GM10248 (cell line): ENCODE measurements at regions not wholly inside any gene's neighbourhood (a gene's known extent, or its start where the extent isn't known, plus 50 kb on each side); places are given as distances from the start of the nearest gene placed in this dataset.

Experiments used
- CTCF ChIA-PET: fragments of 300-600 bp; sonication (Branson Sonifier 250); formaldehyde crosslinking; extraction: SDS; loops from one replicate; lab custom pipeline; 2021; ENCODE audit warnings: antibody characterized with exemption; lab: Yijun Ruan, JAX
- POLR2A ChIA-PET: fragments of 350-650 bp; sonication (Branson Sonifier 250); formaldehyde crosslinking; extraction: SDS; loops from one replicate; lab custom pipeline; 2020; ENCODE audit warnings: antibody characterized with exemption; lab: Yijun Ruan, JAX
- DNase-seq: peaks from one replicate; pipeline ENCODE4 v3.0.0; 2012; ENCODE audit errors: extremely low spot score
- TF ChIP-seq, protein P1 (sequence below): IDR thresholded peaks from 2 replicates; pipeline ENCODE4 v1.5.1; 2012; ENCODE audit warnings: mild to moderate bottlenecking, low read depth; ENCODE audit errors: extremely low read depth, missing control alignments, control extremely low read depth

DNA sequence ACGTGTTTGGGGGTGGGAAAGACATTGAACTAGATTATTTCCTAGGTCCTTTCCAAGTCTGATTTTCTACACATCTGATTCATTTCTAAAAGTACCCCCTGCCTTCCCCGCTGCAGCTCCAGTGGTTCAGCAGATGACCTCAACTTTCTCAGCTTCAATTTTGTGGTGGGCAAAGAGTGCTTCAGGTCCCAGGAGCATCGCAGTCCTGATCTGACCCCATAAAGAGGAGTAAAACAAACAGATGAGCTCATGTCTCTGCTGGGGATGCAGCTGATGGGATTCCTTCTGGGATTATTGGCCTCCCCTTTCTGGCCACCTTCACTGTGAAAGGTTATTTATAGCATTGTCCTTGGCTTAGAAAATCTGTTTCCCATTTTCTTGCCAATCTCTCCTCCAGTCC lies 337.0 kb upstream of the PLXNA2 start:
- no peak for DNase-seq
- TF ChIP-seq, protein P1, sequence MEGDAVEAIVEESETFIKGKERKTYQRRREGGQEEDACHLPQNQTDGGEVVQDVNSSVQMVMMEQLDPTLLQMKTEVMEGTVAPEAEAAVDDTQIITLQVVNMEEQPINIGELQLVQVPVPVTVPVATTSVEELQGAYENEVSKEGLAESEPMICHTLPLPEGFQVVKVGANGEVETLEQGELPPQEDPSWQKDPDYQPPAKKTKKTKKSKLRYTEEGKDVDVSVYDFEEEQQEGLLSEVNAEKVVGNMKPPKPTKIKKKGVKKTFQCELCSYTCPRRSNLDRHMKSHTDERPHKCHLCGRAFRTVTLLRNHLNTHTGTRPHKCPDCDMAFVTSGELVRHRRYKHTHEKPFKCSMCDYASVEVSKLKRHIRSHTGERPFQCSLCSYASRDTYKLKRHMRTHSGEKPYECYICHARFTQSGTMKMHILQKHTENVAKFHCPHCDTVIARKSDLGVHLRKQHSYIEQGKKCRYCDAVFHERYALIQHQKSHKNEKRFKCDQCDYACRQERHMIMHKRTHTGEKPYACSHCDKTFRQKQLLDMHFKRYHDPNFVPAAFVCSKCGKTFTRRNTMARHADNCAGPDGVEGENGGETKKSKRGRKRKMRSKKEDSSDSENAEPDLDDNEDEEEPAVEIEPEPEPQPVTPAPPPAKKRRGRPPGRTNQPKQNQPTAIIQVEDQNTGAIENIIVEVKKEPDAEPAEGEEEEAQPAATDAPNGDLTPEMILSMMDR: no peak
- CTCF ChIA-PET: interaction anchor here (1.0 kb wide), 1 partner anchor 39 kb away, joined by 3 read pairs; no protein-coding TSS in a partner anchor
- POLR2A ChIA-PET: no interaction called here

DNA sequence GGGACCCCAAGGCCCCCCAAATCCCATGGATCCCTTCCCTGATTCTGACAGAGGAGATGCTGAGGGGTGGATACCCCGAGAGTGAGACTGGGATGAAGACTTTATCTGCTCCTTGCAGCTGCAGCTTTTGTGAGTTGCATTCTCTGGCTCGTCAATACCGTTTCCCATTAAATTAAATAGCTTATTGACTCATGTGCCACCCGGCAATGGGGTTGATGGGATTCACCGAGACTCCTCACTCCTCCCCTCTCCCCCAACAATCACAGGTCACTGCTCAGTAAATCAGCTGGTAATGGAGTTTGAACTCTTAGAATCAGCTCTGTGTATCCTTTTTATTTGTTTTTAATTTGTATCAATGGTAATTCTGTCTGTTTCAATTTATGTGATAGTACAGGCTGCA lies 337.5 kb upstream of the PLXNA2 start:
- TF ChIP-seq, protein P1: no peak
- POLR2A ChIA-PET: no interaction called here
- no peak for DNase-seq
- CTCF ChIA-PET: no interaction called here

DNA sequence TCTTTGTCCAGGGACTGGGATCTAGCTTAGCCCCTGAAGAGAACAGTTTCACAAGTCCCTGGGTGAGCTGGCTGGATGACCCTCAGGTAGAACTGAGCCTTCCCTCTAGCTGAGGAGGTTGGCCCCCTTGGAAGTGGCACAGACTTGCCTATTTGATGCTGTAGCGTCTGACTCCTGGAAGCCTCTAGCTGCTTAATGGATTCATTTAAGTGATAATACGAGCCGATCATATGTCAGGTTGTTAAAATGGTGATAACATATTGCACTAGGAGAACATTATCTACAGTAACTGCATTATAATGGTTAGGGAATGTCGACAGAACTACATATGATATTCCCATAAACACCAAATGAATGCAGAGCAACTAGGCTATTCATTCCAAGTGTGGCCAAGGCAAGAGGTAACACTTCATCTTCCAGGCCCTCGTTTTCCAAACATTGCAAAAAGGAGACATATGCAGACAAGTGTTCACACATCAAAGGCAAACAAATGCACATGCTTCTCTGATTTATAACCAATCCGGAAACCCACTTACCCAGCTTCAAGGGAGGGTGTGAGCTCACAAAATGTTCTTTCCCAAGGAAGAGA lies 340.1 kb upstream of the PLXNA2 start:
- TF ChIP-seq, protein P1: no peak
- no peak for DNase-seq
- POLR2A ChIA-PET: no interaction called here
- CTCF ChIA-PET: interaction anchor here (1.1 kb wide), 1 partner anchor 10 kb away, joined by 8 read pairs; no protein-coding TSS in a partner anchor

DNA sequence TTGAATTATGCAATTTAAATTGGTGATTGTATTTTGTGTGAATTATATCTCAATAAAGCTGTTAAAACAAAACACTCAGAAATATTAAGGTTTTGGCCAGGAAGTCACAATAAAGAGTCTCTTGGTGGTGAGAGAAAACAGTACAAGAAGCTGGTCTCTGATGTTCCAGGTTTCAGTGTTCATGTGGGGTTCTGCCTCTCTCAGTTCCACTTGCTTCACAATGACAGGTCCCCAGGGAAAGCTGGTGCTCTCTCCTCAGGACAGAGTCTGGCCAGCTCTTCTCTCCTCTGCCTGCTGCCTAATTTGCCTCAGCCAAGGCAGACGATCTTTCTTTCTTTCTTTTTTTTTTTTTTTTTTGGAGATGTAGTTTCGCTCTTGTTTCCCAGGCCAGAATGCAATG lies 342.9 kb upstream of the PLXNA2 start:
- TF ChIP-seq, protein P1: no peak
- ChIA-PET POLR2A (no interaction called here), CTCF (interaction anchor here (0.8 to 1.5 kb wide), 5 partner anchors 9 to 661 kb away, joined by 3 read pairs; no protein-coding TSS in a partner anchor)
- DNase-seq: peak; percentile 26

DNA sequence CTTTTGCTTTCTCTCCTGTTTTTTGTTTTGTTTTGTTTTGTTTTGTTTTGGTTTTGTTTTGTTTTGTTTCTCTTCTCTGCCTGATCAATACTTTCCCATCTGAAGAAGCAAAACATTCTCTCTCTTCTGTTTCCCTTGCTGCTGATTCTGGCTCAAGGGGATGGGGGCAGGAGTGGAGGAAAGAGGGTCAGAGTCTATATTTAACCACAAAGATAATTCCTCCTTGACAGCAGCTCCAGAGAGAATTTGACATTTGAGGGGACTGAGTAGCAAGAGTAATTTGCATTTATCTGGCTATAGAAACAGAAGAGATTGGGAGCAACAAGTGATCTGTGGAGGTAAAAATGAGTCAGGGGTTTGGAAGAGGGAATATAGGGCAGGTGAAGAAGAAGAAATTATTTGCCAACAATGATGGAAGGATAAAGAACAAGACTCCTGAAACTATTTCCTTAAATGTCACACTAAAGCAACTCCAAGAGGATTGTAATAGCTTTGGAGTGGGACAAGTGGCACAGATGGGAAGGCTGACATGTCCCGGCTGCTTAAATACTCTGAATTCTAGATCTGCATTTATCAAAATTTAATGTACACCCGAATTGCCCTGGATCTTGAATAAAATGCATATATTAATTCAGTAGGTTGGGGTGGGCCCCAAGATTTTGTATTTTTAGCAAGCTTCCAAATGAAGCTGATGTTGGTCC lies 349.3 kb upstream of the PLXNA2 start:
- TF ChIP-seq, protein P1: no peak
- ChIA-PET CTCF (no interaction called here), POLR2A (no interaction called here)
- DNase-seq: no peak

DNA sequence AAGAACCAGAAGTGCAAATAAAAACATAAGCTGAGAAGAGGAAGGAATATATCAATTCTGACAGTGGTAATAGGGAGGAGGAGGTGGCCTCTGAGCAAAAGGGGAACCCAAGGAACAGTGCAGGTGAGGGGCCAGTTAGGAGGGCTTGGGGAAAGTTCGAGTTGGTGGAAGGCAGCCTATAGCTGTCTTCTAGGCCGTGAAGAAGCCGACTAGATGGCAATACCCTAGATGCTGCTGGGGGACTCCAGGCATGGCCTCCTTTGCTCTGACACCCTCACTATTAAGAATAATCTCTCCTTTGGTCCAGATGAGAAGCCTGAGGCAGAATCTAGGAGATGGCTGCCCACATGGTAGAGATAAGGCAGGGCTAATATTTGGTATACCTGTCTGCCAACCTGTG lies 351.1 kb upstream of the PLXNA2 start:
- no peak for DNase-seq
- TF ChIP-seq, protein P1: no peak
- POLR2A ChIA-PET: no interaction called here
- CTCF ChIA-PET: interaction anchor here (1.2 kb wide), 1 partner anchor 8 kb away, joined by 3 read pairs; no protein-coding TSS in a partner anchor
